Naive B cell (primary cell): ENCODE measurements at regions not wholly inside any gene's neighbourhood (a gene's known extent, or its start where the extent isn't known, plus 50 kb on each side); places are given as distances from the start of the nearest gene placed in this dataset.
"Not testable (repeated sequence)": the region's sequence is repeated elsewhere in the genome, so short reads cannot be mapped to it uniquely, and the experiment has no call there.

Source experiments
- ATAC-seq, 2 donors: fragments of 150-1000 bp; cut with Tn5 transposase; 2 replicates each; pipeline ENCODE4 v1.10.0; 2021; ENCODE audit warnings: low read depth in 2 of 2, mild to moderate bottlenecking in 2 of 2, moderate library complexity in 2 of 2
- DNase-seq: peaks from one replicate; pipeline ENCODE4 v3.0.0; 2022
- H3K27ac Mint-ChIP-seq, 6 donors: one replicate each; pipeline ENCODE4 v1.8.0; 2020 to 2022; ENCODE audit warnings: mild to moderate bottlenecking in 6 of 6, mixed read lengths in 6 of 6, moderate library complexity in 5 of 6, inconsistent platforms in 2 of 6
- H3K27me3 Mint-ChIP-seq, 3 donors: one replicate each; pipeline ENCODE4 v1.8.0; 2021 to 2022; ENCODE audit warnings: mixed read lengths in 3 of 3, mild to moderate bottlenecking in 1 of 3
- H3K36me3 Mint-ChIP-seq, 2 donors: one replicate each; pipeline ENCODE4 v1.8.0; 2020 to 2022; ENCODE audit warnings: mixed read lengths in 2 of 2, inconsistent platforms in 1 of 2, mild to moderate bottlenecking in 1 of 2
- H3K4me1 Mint-ChIP-seq, 3 donors: one replicate each; pipeline ENCODE4 v1.8.0; 2020 to 2022; ENCODE audit warnings: mixed read lengths in 3 of 3, inconsistent platforms in 1 of 3, mild to moderate bottlenecking in 1 of 3, moderate library complexity in 1 of 3
- H3K4me3 Mint-ChIP-seq, 8 donors: one replicate each; pipeline ENCODE4 v1.8.0; 2020 to 2022; ENCODE audit warnings: mild to moderate bottlenecking in 8 of 8, mixed read lengths in 8 of 8, moderate library complexity in 8 of 8, inconsistent platforms in 2 of 8
- H3K9me3 Mint-ChIP-seq, 7 donors: one replicate each; pipeline ENCODE4 v1.8.0; 2020 to 2022; ENCODE audit warnings: mixed read lengths in 7 of 7, mild to moderate bottlenecking in 5 of 7, inconsistent platforms in 2 of 7, moderate library complexity in 1 of 7

- Mint-ChIP-seq H3K27me3 (peaks cover 27 to 61% (median 55%) of the 10 kb centered on the region in 3 donors), H3K27ac (no peak overlapping the region), H3K9me3 (no peaks in the 10 kb centered on the region), H3K4me3 (no peak overlapping the region), H3K36me3 (no peaks in the 10 kb centered on the region), H3K4me1 (no peaks in the 10 kb centered on the region)
- ATAC-seq (no peak), DNase-seq (no peak)
Measured at GRCh38 chr1:10873189-10873588, 76.7 kb upstream of the CASZ1 start.

GRCh38 chr1:10874351-10874750, 77.9 kb upstream of the CASZ1 start:
- H3K4me1 Mint-ChIP-seq: no peaks in the 10 kb centered on the region
- ATAC-seq: no peak
- H3K36me3 Mint-ChIP-seq: no peaks in the 10 kb centered on the region
- DNase-seq: no peak
- H3K9me3 Mint-ChIP-seq: no peaks in the 10 kb centered on the region
- H3K4me3 Mint-ChIP-seq: peak overlapping the region in 1 of 8 donors; percentile 36
- no peak overlapping the region for H3K27ac Mint-ChIP-seq
- peaks cover 26 to 54% (median 47%) of the 10 kb centered on the region in 3 donors for H3K27me3 Mint-ChIP-seq

- H3K36me3 Mint-ChIP-seq: no peaks in the 10 kb centered on the region
- no peak overlapping the region for H3K4me3 Mint-ChIP-seq
- no peak for ATAC-seq
- H3K27ac Mint-ChIP-seq: no peak overlapping the region
- no peaks in the 10 kb centered on the region for H3K9me3 Mint-ChIP-seq
- H3K27me3 Mint-ChIP-seq: peaks cover 14 to 49% (median 46%) of the 10 kb centered on the region in 3 donors
- H3K4me1 Mint-ChIP-seq: no peaks in the 10 kb centered on the region
- DNase-seq: no peak
Measured at GRCh38 chr1:10877894-10878293, 81.4 kb upstream of the CASZ1 start.

GRCh38 chr1:10878469-10878868, 82.0 kb upstream of the CASZ1 start:
- H3K27ac Mint-ChIP-seq: no peak overlapping the region
- ATAC-seq: no peak
- H3K4me3 Mint-ChIP-seq: no peak overlapping the region
- H3K4me1 Mint-ChIP-seq: no peaks in the 10 kb centered on the region
- no peaks in the 10 kb centered on the region for H3K36me3 Mint-ChIP-seq
- no peak for DNase-seq
- peaks cover 14 to 46% (median 43%) of the 10 kb centered on the region in 3 donors for H3K27me3 Mint-ChIP-seq
- H3K9me3 Mint-ChIP-seq: no peaks in the 10 kb centered on the region

- no peak for ATAC-seq
- no peak overlapping the region for H3K4me3 Mint-ChIP-seq
- DNase-seq: no peak
- H3K36me3 Mint-ChIP-seq: no peaks in the 10 kb centered on the region
- no peaks in the 10 kb centered on the region for H3K4me1 Mint-ChIP-seq
- H3K9me3 Mint-ChIP-seq: no peaks in the 10 kb centered on the region
- H3K27ac Mint-ChIP-seq: peak overlapping the region in 2 of 6 donors; percentile 31 to 70
- peaks cover 14 to 46% (median 40%) of the 10 kb centered on the region in 3 donors for H3K27me3 Mint-ChIP-seq
Measured at GRCh38 chr1:10880063-10880462, 83.6 kb upstream of the CASZ1 start.

- ATAC-seq: no peak
- no peak for DNase-seq
- Mint-ChIP-seq H3K27me3 (peaks cover 14 to 56% (median 40%) of the 10 kb centered on the region in 3 donors), H3K27ac (peak overlapping the region in 1 of 6 donors; percentile 14), H3K9me3 (no peaks in the 10 kb centered on the region), H3K4me1 (no peaks in the 10 kb centered on the region), H3K4me3 (no peak overlapping the region), H3K36me3 (no peaks in the 10 kb centered on the region)
Measured at GRCh38 chr1:10881046-10881445, 84.6 kb upstream of the CASZ1 start.

- Mint-ChIP-seq H3K36me3 (no peaks in the 10 kb centered on the region), H3K27ac (no peak overlapping the region), H3K27me3 (peaks cover 21 to 65% (median 40%) of the 10 kb centered on the region in 3 donors)
Measured at GRCh38 chr1:10882069-10882468, 85.6 kb upstream of the CASZ1 start.

GRCh38 chr1:10887032-10887431, 90.6 kb upstream of the CASZ1 start:
- H3K27ac Mint-ChIP-seq, H3K4me3 Mint-ChIP-seq, H3K36me3 Mint-ChIP-seq, H3K4me1 Mint-ChIP-seq, H3K9me3 Mint-ChIP-seq, ATAC-seq, DNase-seq: not testable (repeated sequence)
- H3K27me3 Mint-ChIP-seq: peaks cover 34 to 68% (median 40%) of the 10 kb centered on the region in 3 donors

More at GRCh38 chr1:10882069-10882468, 85.6 kb upstream of the CASZ1 start:
- no peak for ATAC-seq
- H3K4me1 Mint-ChIP-seq: no peaks in the 10 kb centered on the region
- no peak for DNase-seq
- no peak overlapping the region for H3K4me3 Mint-ChIP-seq
- H3K9me3 Mint-ChIP-seq: no peaks in the 10 kb centered on the region

- Mint-ChIP-seq H3K4me1 (peaks cover 4 to 10% (median 5%) of the 10 kb centered on the region in 3 donors), H3K36me3 (peaks cover 5 to 8% of the 10 kb centered on the region in 2 donors), H3K9me3 (peaks cover 0 to 5% (median 1%) of the 10 kb centered on the region in 7 donors), H3K27me3 (peaks cover 35 to 69% (median 46%) of the 10 kb centered on the region in 3 donors), H3K27ac (no peak overlapping the region), H3K4me3 (no peak overlapping the region)
- DNase-seq (no peak), ATAC-seq (no peak)
Measured at GRCh38 chr1:10888291-10888690, 91.8 kb upstream of the CASZ1 start.

GRCh38 chr1:10888791-10889649, 92.6 kb upstream of the CASZ1 start:
- Mint-ChIP-seq H3K4me3 (peak overlapping the region in 2 of 8 donors; percentile 17 to 51), H3K36me3 (peaks cover 5 to 8% of the 10 kb centered on the region in 2 donors), H3K27me3 (peaks cover 38 to 75% (median 46%) of the 10 kb centered on the region in 3 donors), H3K4me1 (peaks cover 4 to 10% (median 5%) of the 10 kb centered on the region in 3 donors), H3K9me3 (peaks cover 0 to 5% (median 1%) of the 10 kb centered on the region in 7 donors), H3K27ac (peak overlapping the region in 1 of 6 donors; percentile 24)
- no peak for DNase-seq
- ATAC-seq: no peak

- peak overlapping the region in 1 of 6 donors; percentile 61 for H3K27ac Mint-ChIP-seq
- H3K27me3 Mint-ChIP-seq: peaks cover 40 to 75% (median 46%) of the 10 kb centered on the region in 3 donors
- ATAC-seq (no peak), DNase-seq (no peak)
- H3K9me3 Mint-ChIP-seq: peaks cover 0 to 5% (median 1%) of the 10 kb centered on the region in 7 donors
- H3K4me3 Mint-ChIP-seq: peak overlapping the region in 1 of 8 donors; percentile 68
- H3K4me1 Mint-ChIP-seq: peaks cover 4 to 10% (median 5%) of the 10 kb centered on the region in 3 donors
- peaks cover 5 to 8% of the 10 kb centered on the region in 2 donors for H3K36me3 Mint-ChIP-seq
Measured at GRCh38 chr1:10889650-10890353, 93.4 kb upstream of the CASZ1 start.

- Mint-ChIP-seq H3K27ac (no peak overlapping the region), H3K4me1 (peaks cover 4 to 10% (median 5%) of the 10 kb centered on the region in 3 donors), H3K36me3 (peaks cover 5 to 8% of the 10 kb centered on the region in 2 donors), H3K4me3 (no peak overlapping the region), H3K27me3 (peaks cover 41 to 67% (median 46%) of the 10 kb centered on the region in 3 donors), H3K9me3 (peaks cover 0 to 5% (median 1%) of the 10 kb centered on the region in 7 donors)
- ATAC-seq (no peak), DNase-seq (no peak)
Measured at GRCh38 chr1:10890491-10891071, 94.1 kb upstream of the CASZ1 start.

GRCh38 chr1:10891091-10891490, 94.6 kb upstream of the CASZ1 start:
- peaks cover 5 to 8% of the 10 kb centered on the region in 2 donors for H3K36me3 Mint-ChIP-seq
- no peak overlapping the region for H3K4me3 Mint-ChIP-seq
- H3K9me3 Mint-ChIP-seq: peaks cover 0 to 5% (median 1%) of the 10 kb centered on the region in 7 donors
- H3K27me3 Mint-ChIP-seq: peaks cover 44 to 62% (median 46%) of the 10 kb centered on the region in 3 donors
- no peak for DNase-seq
- peak overlapping the region in 1 of 6 donors; percentile 64 for H3K27ac Mint-ChIP-seq
- H3K4me1 Mint-ChIP-seq: peaks cover 4 to 10% (median 5%) of the 10 kb centered on the region in 3 donors
- ATAC-seq: no peak
